GDM1 (cell line): ENCODE measurements at regions not wholly inside any gene's neighbourhood (a gene's known extent, or its start where the extent isn't known, plus 50 kb on each side); places are given as distances from the start of the nearest gene placed in this dataset.

Source experiments
- DNase-seq: peaks from one replicate; lab custom pipeline; 2025; lab: John Stamatoyannopoulos, UW

DNA sequence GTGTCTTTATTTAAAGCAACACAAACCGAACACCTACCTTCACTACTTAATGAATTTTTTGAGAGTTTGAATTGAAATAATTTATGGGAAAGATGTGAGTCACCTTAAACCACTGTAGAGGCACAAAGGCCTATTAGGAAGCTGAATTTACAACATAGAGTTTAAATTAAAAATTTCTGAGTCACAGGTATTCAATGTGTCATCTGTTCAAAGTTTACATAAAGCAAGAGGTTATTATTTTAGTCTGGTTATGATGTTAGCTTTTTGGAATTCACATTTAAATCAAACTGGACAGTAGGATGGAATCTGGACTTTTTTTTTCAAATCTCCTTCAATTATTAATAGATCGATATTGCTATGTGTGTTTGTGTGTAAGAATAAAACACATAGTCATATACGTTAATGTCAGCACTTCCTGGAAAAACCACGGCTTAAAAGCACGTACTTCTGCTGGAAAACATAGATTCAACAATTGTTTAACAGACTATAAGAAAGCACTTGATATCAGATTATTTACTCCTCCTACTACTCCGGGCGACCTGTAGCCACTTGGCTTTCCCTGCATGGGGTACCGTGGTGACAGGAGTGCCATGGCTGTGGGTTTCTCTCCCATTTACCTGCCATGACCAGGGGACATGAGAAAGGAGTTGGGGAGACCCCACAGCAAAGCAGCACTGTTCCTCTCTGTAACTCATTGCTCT, 638.6 kb downstream of the SEMA5A start:
- DNase-seq: no peak

- no peak for DNase-seq
These were observed 637.7 kb downstream of the SEMA5A start for GRCh38 chr5:8908055-8908683.

- no peak for DNase-seq
These were observed 633.8 kb downstream of the SEMA5A start for GRCh38 chr5:8912106-8912505.

DNA sequence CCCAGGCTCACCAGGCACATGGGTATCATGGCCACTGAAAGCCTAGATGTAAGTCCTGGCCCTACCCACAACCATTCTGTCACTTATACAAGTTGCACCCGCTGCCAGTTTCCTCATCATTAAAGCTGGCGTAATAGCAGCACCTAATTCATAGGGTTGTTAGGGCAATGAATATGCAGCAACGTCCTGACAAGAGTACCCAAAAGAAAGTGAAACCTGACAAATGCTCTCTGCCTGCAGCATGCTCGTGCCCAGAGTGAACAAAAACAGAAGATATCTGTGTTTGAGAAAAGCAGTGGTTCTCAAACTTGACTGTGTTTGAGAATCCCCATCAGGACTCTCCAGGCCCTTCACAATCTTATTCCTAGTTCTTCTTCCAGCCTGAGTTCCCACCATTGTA, 632.4 kb downstream of the SEMA5A start:
- DNase-seq: no peak

- no peak for DNase-seq
These were observed 626.8 kb downstream of the SEMA5A start for GRCh38 chr5:8919096-8919495.

GRCh38 chr5:8923526-8923925, 622.3 kb downstream of the SEMA5A start:
- DNase-seq: no peak

- no peak for DNase-seq
These were observed 621.7 kb downstream of the SEMA5A start for GRCh38 chr5:8924054-8924793.

DNA sequence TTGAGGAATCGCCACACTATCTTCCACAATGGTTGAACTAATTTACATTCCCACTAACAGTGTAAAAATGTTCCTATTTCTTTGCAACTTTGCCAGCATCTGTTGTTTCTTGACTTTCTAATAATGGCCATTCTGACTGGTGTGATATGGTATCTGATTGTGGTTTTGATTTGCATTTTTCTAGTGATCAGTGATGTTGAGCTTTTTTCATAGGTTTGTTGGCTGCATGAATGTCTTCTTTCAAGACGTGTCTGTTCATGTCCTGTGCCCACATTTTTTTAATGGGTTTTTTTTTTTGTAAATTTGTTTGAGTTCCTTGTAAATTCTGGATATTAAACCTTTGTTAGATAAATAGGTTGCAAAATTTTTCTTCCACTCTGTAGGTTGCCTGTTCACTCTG, 615.9 kb downstream of the SEMA5A start:
- DNase-seq: no peak

GRCh38 chr5:8934455-8934854, 611.4 kb downstream of the SEMA5A start:
- no peak for DNase-seq

- no peak for DNase-seq
These were observed 604.9 kb downstream of the SEMA5A start for GRCh38 chr5:8940934-8941333.

GRCh38 chr5:8943301-8943700, 602.6 kb downstream of the SEMA5A start:
- DNase-seq: no peak

DNA sequence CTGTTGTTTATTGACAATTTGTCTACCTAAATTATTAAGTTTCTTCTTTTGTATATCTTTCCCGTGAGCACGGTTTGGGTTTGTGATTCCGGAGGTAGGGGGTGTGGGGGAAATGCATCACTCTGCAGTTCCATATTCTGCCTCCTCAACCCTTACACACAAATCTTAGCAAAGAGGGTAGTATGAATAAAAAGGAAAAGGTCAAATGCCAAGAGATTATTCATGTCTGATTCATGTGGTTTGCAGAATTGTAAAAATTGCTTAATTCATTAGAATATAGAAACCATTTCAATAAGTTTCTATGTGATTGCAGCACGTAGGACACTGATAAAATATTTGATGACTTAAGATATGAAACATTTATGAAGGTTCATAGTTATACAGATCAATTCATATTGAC, 601.9 kb downstream of the SEMA5A start:
- no peak for DNase-seq

DNA sequence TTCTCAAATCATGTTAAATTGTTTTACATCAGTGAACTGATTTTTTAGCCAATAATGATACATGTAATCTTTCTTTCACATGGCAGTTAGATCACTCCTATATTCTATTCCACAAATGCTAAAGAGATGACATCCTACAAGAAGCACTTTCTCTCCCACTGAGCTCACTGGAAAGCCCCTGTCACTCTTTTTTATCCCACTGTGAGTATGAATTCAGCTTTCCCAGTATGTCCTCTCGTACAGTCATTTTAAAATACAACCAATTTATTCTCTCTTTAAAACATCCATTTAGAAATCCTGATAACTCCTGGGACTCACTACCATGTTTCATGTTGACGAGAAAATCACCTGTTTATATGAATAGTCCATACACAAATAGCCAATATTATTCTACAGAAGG, 599.9 kb downstream of the SEMA5A start:
- no peak for DNase-seq

DNA sequence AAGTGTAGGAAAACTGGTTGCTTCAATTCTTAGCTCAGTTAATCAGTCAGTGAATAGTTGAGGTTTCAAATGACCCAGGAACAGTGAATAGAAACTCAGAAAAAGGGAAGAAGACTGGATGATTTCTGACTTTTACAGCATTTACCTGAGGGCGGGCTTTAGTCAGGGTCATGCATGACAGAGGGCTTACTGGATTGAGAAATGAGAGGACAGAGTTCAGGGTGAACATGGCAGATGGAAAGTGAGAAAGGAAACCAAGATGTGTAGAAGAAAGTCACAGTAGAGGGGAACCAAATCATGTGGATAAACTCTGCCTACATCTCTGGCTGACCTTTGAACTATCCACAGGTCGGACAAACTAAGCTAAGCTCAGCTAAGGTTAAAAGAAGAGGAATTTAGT, 596.0 kb downstream of the SEMA5A start:
- DNase-seq: no peak

DNA sequence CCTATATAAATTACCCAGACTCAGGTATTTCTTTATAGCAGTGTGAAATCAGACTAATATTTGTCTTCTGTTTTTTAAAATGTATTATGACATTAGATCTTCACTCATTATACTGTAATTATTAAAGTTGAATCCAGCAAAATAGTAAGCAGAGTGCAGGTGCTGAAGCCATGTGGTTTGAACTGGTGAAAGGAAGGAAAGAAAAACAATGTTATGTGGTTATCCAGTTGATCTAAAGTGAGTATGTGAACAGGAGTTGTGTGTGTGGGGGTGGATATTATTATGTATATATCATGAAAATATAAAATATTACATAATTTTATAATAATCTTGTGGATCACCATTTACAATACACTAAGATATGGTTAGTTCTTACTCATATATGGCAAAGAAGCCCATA, 593.7 kb downstream of the SEMA5A start:
- no peak for DNase-seq

DNA sequence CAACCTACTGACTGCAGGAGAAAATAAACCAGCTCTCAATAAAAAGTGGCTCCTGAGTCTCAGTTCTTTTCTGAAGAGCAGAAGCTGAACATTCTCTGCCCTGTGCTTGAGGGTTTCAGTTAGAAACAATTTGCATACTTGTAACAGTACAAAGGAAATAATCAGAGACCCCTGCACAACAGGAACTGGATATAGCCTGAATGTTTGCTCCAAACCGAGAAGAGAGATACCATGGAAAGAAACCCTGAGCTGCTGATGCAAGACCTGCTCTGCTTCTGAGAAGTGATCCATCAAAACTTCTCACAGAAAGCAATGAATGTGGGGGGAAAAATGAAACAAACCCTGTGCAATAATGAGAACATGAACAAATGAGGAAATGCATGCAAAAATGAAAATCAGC, 592.9 kb downstream of the SEMA5A start:
- DNase-seq: no peak

DNA sequence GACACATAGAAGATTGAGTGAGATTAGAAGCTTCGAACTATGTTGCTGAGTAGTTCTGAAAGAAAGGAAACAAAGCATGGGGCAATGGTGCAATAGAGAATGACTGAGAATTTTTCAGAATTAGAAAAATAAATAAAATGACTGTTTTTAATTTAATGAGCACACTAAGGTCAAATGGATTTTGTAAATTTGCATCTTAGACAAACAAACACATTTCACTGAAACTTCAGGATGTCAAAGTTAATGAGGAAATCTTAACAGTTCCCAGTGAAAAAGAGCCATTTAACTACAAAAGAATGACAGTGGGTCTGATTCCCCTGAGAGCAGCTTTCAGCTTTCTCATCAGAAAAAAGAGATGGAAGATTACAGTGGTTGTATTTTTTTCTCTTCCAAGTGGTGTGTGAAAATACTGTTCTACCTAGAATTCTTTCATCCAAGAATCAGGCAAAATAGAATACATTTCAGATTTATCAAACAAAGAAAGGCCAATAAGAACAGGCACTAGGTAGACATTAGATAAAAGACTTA, 591.9 kb downstream of the SEMA5A start:
- no peak for DNase-seq

- no peak for DNase-seq
These were observed 591.1 kb downstream of the SEMA5A start for GRCh38 chr5:8954801-8955200.

GRCh38 chr5:8956659-8957058, 589.2 kb downstream of the SEMA5A start:
- DNase-seq: no peak

GRCh38 chr5:8958602-8959001, 587.3 kb downstream of the SEMA5A start:
- DNase-seq: no peak

- no peak for DNase-seq
These were observed 584.7 kb downstream of the SEMA5A start for GRCh38 chr5:8961219-8961618.

DNA sequence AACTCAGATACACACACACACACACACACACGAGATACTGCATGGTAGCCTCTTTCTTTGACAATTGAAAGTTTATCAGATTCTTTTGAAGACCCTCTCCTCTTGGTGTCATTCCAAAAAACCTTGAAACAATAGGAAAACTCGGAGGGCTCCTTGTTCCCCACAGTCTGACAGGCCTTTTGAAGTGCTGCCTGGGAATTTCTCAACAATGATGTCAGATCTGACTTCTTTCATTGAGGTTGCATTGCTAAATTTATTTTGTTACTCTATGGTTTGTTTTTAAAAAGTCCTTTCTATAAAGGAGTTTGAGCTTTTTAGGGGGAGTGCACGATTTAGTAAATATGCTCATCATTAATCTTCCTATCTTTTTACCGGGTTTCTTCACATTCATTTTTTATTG, 583.9 kb downstream of the SEMA5A start:
- no peak for DNase-seq

DNA sequence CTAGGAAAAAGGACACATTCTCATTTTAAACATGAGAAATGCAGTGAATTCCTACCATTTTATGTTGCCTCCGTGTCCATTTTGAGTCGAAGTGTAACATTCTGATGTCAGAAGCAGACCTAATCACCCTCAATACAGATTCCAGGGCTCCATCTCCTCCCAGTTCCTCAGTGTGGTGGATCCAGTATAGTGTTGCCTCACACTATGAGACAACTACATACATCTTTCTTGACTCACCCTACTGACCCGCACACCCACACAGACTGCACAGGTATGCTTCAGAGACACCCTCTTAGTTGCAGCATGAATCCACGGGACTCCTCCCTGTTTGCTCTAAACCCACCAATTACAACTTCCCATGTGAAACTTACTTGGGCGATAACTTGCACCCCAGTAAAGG, 564.9 kb downstream of the SEMA5A start:
- no peak for DNase-seq
